Uterus (tissue), 3 donors: ENCODE measurements at regions not wholly inside any gene's neighbourhood (a gene's known extent, or its start where the extent isn't known, plus 50 kb on each side); places are given as distances from the start of the nearest gene placed in this dataset.

ENCODE experiments used
- DNase-seq, 2 donors: peaks; one replicate each; pipeline ENCODE4 v3.0.0-alpha.2; 2019 to 2020
- H3K27ac ChIP-seq, 2 donors: fragments of 200-600 bp; sonication (generic); 1 replicate in 1 of 2; 2 replicates in 1 of 2; pipeline ENCODE4 v1.5.1; 2016 to 2018
- H3K27me3 ChIP-seq, 2 donors: fragments of 200-600 bp; sonication (generic); one replicate each; pipeline ENCODE4 v1.5.1; 2018 to 2019; ENCODE audit warnings: control low read depth in 1 of 2
- H3K36me3 ChIP-seq, 2 donors: fragments of 200-600 bp; sonication (generic); one replicate each; pipeline ENCODE4 v1.5.1; 2019; ENCODE audit warnings: control low read depth in 1 of 2
- H3K4me1 ChIP-seq, 2 donors: fragments of 200-600 bp; sonication (generic); one replicate each; pipeline ENCODE4 v1.5.1; 2018 to 2019; ENCODE audit warnings: control low read depth in 1 of 2
- H3K4me3 ChIP-seq, 2 donors: fragments of 200-600 bp; sonication (generic); 1 replicate in 1 of 2; 2 replicates in 1 of 2; pipeline ENCODE4 v1.5.1; 2018 to 2019; ENCODE audit warnings: mild to moderate bottlenecking in 1 of 2
- H3K9me3 ChIP-seq, 2 donors: fragments of 200-600 bp; sonication (generic); one replicate each; pipeline ENCODE4 v1.5.1; 2019; ENCODE audit warnings: control low read depth in 1 of 2
- CTCF ChIP-seq, 4 experiments: fragments of 200-600 bp in 2 of 4; fragments of 450-650 bp in 2 of 4; sonication (generic) in 2 of 4; IDR thresholded peaks; one replicate each; pipeline ENCODE4 v1.5.1; 2016 to 2019; ENCODE audit warnings: antibody characterized with exemption in 4 of 4, mild to moderate bottlenecking in 2 of 4, moderate library complexity in 1 of 4
- POLR2A ChIP-seq, 2 donors: fragments of 450-650 bp; IDR thresholded peaks; one replicate each; pipeline ENCODE4 v1.6.1; 2016; ENCODE audit warnings: antibody characterized with exemption in 2 of 2, mild to moderate bottlenecking in 1 of 2, moderate library complexity in 1 of 2
- intact Hi-C: fragments of 100-400 bp; cut with DNase I; formaldehyde crosslinking; loops from one replicate; pipeline ENCODE4 v1.15.1; 2023; ENCODE audit warnings: low total_unique reads
- donor health status: DM: yes; HTN: yes; CAD: no.

- Histone ChIP-seq H3K27me3 (no peaks in the 10 kb centered on the region), H3K4me3 (no peak overlapping the region), H3K36me3 (no peaks in the 10 kb centered on the region), H3K9me3 (no peaks in the 10 kb centered on the region), H3K4me1 (no peaks in the 10 kb centered on the region), H3K27ac (no peak overlapping the region)
- DNase-seq, result no peak
- intact Hi-C loops, result no loop called here
- TF ChIP-seq CTCF (IDR thresholded peaks at IDR 0.05) (no peak), POLR2A (IDR thresholded peaks at IDR 0.05) (no peak)
These were observed 215.7 kb downstream of the CDC5L start for GRCh38 chr6:44603044-44603686.

- no peaks in the 10 kb centered on the region for H3K36me3 ChIP-seq
- no peak overlapping the region for H3K4me3 ChIP-seq
- intact Hi-C loops, result no loop called here
- no peaks in the 10 kb centered on the region for H3K4me1 ChIP-seq
- DNase-seq, result no peak
- TF ChIP-seq CTCF (IDR thresholded peaks at IDR 0.05), result no peak
- TF ChIP-seq POLR2A (IDR thresholded peaks at IDR 0.05), result no peak
- no peaks in the 10 kb centered on the region for H3K27me3 ChIP-seq
- H3K9me3 ChIP-seq, result no peaks in the 10 kb centered on the region
- no peak overlapping the region for H3K27ac ChIP-seq
These were observed 219.0 kb downstream of the CDC5L start for GRCh38 chr6:44606504-44606903.

GRCh38 chr6:44606976-44607375 is 219.5 kb downstream of the CDC5L start:
- Histone ChIP-seq H3K36me3 (no peaks in the 10 kb centered on the region), H3K4me3 (no peak overlapping the region), H3K4me1 (no peaks in the 10 kb centered on the region), H3K9me3 (no peaks in the 10 kb centered on the region), H3K27me3 (no peaks in the 10 kb centered on the region), H3K27ac (no peak overlapping the region)
- TF ChIP-seq CTCF (IDR thresholded peaks at IDR 0.05) (no peak), POLR2A (IDR thresholded peaks at IDR 0.05) (no peak)
- DNase-seq, result no peak
- intact Hi-C loops, result no loop called here

- intact Hi-C loops, result no loop called here
- Histone ChIP-seq H3K36me3 (no peaks in the 10 kb centered on the region), H3K27me3 (no peaks in the 10 kb centered on the region), H3K4me1 (no peaks in the 10 kb centered on the region), H3K4me3 (no peak overlapping the region), H3K27ac (no peak overlapping the region), H3K9me3 (no peaks in the 10 kb centered on the region)
- no peak for DNase-seq
- TF ChIP-seq CTCF (IDR thresholded peaks at IDR 0.05), result no peak
- no peak for TF ChIP-seq POLR2A (IDR thresholded peaks at IDR 0.05)
These were observed 220.7 kb downstream of the CDC5L start for GRCh38 chr6:44608175-44608574.

- TF ChIP-seq POLR2A (IDR thresholded peaks at IDR 0.05), result no peak
- TF ChIP-seq CTCF (IDR thresholded peaks at IDR 0.05), result no peak
- Histone ChIP-seq H3K9me3 (no peaks in the 10 kb centered on the region), H3K27ac (no peak overlapping the region), H3K4me3 (no peak overlapping the region), H3K4me1 (no peaks in the 10 kb centered on the region), H3K27me3 (no peaks in the 10 kb centered on the region), H3K36me3 (no peaks in the 10 kb centered on the region)
- intact Hi-C loops, result no loop called here
- no peak for DNase-seq
These were observed 221.6 kb downstream of the CDC5L start for GRCh38 chr6:44609051-44609612.
